NCI-H1105 (cell line): ENCODE measurements at regions not wholly inside any gene's neighbourhood (a gene's known extent, or its start where the extent isn't known, plus 50 kb on each side); places are given as distances from the start of the nearest gene placed in this dataset.

ENCODE experiments used
- DNase-seq: peaks from one replicate; lab custom pipeline; 2025; lab: John Stamatoyannopoulos, UW

GRCh38 chr13:33467556-33467955, 182.0 kb upstream of the STARD13 start:
- no peak for DNase-seq

GRCh38 chr13:33471204-33471603, 185.6 kb upstream of the STARD13 start:
- DNase-seq = no peak

GRCh38 chr13:33472446-33472845, 186.9 kb upstream of the STARD13 start:
- no peak for DNase-seq

GRCh38 chr13:33479105-33479504, 193.6 kb upstream of the STARD13 start:
- DNase-seq = no peak

- no peak for DNase-seq
Measured at GRCh38 chr13:33480561-33480960, 195.0 kb upstream of the STARD13 start.

- DNase-seq = no peak
Measured at GRCh38 chr13:33483471-33483870, 197.9 kb upstream of the STARD13 start.

- no peak for DNase-seq
Measured at GRCh38 chr13:33485247-33485646, 199.7 kb upstream of the STARD13 start.

GRCh38 chr13:33487575-33488243, 202.2 kb upstream of the STARD13 start:
- DNase-seq = no peak

GRCh38 chr13:33489563-33489962, 204.0 kb upstream of the STARD13 start:
- no peak for DNase-seq

- DNase-seq = no peak
Measured at GRCh38 chr13:33490461-33491327, 205.1 kb upstream of the STARD13 start.

GRCh38 chr13:33493672-33494365, 208.3 kb upstream of the STARD13 start:
- DNase-seq = no peak

GRCh38 chr13:33494596-33495204, 209.1 kb upstream of the STARD13 start:
- no peak for DNase-seq

- DNase-seq = no peak
Measured at GRCh38 chr13:33496336-33496735, 210.8 kb upstream of the STARD13 start.

- no peak for DNase-seq
Measured at GRCh38 chr13:33497146-33497845, 211.7 kb upstream of the STARD13 start.

GRCh38 chr13:33508060-33508459, 222.5 kb upstream of the STARD13 start:
- DNase-seq = no peak

GRCh38 chr13:33509642-33510229, 224.2 kb upstream of the STARD13 start:
- DNase-seq = no peak

GRCh38 chr13:33510350-33510970, 224.9 kb upstream of the STARD13 start:
- DNase-seq = no peak

GRCh38 chr13:33512880-33513554, 227.5 kb upstream of the STARD13 start:
- no peak for DNase-seq

- DNase-seq = no peak
Measured at GRCh38 chr13:33514362-33514761, 228.8 kb upstream of the STARD13 start.

- no peak for DNase-seq
Measured at GRCh38 chr13:33515146-33515545, 229.6 kb upstream of the STARD13 start.
